HG02885 (cell line): ENCODE measurements at regions not wholly inside any gene's neighbourhood (a gene's known extent, or its start where the extent isn't known, plus 50 kb on each side); places are given as distances from the start of the nearest gene placed in this dataset.

Experiments used
- ATAC-seq: cut with Tn5 transposase; IDR thresholded peaks from one replicate; pipeline ENCODE4 v1.9.1; 2021; ENCODE audit warnings: mild to moderate bottlenecking; ENCODE audit not compliant: unreplicated experiment, poor library complexity

GRCh38 chr12:74286254-74286653 lies 251.4 kb upstream of the ATXN7L3B start:
- ATAC-seq: no peak

- no peak for ATAC-seq
Measured at GRCh38 chr12:74292351-74293194, 245.1 kb upstream of the ATXN7L3B start.

GRCh38 chr12:74293689-74294131 lies 243.9 kb upstream of the ATXN7L3B start:
- no peak for ATAC-seq

GRCh38 chr12:74317078-74317601 lies 220.5 kb upstream of the ATXN7L3B start:
- no peak for ATAC-seq

GRCh38 chr12:74317741-74318140 lies 219.9 kb upstream of the ATXN7L3B start:
- ATAC-seq: no peak

- no peak for ATAC-seq
Measured at GRCh38 chr12:74319886-74320285, 217.7 kb upstream of the ATXN7L3B start.

- ATAC-seq: no peak
Measured at GRCh38 chr12:74321381-74321780, 216.3 kb upstream of the ATXN7L3B start.

GRCh38 chr12:74322792-74323191 lies 214.8 kb upstream of the ATXN7L3B start:
- ATAC-seq: no peak

- ATAC-seq: no peak
Measured at GRCh38 chr12:74328623-74329022, 209.0 kb upstream of the ATXN7L3B start.

- no peak for ATAC-seq
Measured at GRCh38 chr12:74334780-74335179, 202.9 kb upstream of the ATXN7L3B start.

GRCh38 chr12:74337951-74338350 lies 199.7 kb upstream of the ATXN7L3B start:
- ATAC-seq: no peak

- ATAC-seq: no peak
Measured at GRCh38 chr12:74339211-74339610, 198.4 kb upstream of the ATXN7L3B start.

GRCh38 chr12:74349925-74350324 lies 187.7 kb upstream of the ATXN7L3B start:
- ATAC-seq: no peak

GRCh38 chr12:74365178-74365964 lies 172.3 kb upstream of the ATXN7L3B start:
- peak; percentile 86 for ATAC-seq

GRCh38 chr12:74370608-74371216 lies 166.9 kb upstream of the ATXN7L3B start:
- ATAC-seq: no peak

- ATAC-seq: no peak
Measured at GRCh38 chr12:74379114-74379513, 158.5 kb upstream of the ATXN7L3B start.

- ATAC-seq: no peak
Measured at GRCh38 chr12:74381958-74382357, 155.7 kb upstream of the ATXN7L3B start.

GRCh38 chr12:74382983-74383382 lies 154.7 kb upstream of the ATXN7L3B start:
- no peak for ATAC-seq

- no peak for ATAC-seq
Measured at GRCh38 chr12:74391283-74391682, 146.4 kb upstream of the ATXN7L3B start.

GRCh38 chr12:74393272-74393671 lies 144.4 kb upstream of the ATXN7L3B start:
- no peak for ATAC-seq

- ATAC-seq: no peak
Measured at GRCh38 chr12:74394647-74395046, 143.0 kb upstream of the ATXN7L3B start.
